Non-pigmented ciliary epithelial cell (primary cell): ENCODE measurements at regions not wholly inside any gene's neighbourhood (a gene's known extent, or its start where the extent isn't known, plus 50 kb on each side); places are given as distances from the start of the nearest gene placed in this dataset.

Experiments used
- DNase-seq: peaks from one replicate; pipeline ENCODE4 v3.0.0-alpha.2; 2010; ENCODE audit warnings: low read depth

GRCh38 chr7:33661430-33662160 lies 243.7 kb upstream of the BMPER start:
- no peak for DNase-seq

- no peak for DNase-seq
These were observed 238.8 kb upstream of the BMPER start for GRCh38 chr7:33666531-33666930.

- no peak for DNase-seq
These were observed 238.1 kb upstream of the BMPER start for GRCh38 chr7:33667196-33667595.

- DNase-seq: no peak
These were observed 236.1 kb upstream of the BMPER start for GRCh38 chr7:33669251-33669670.

GRCh38 chr7:33671531-33672262 lies 233.6 kb upstream of the BMPER start:
- DNase-seq: no peak

- DNase-seq: no peak
These were observed 232.2 kb upstream of the BMPER start for GRCh38 chr7:33673029-33673700.

GRCh38 chr7:33674804-33675411 lies 230.4 kb upstream of the BMPER start:
- no peak for DNase-seq

GRCh38 chr7:33677556-33677955 lies 227.8 kb upstream of the BMPER start:
- DNase-seq: no peak

- no peak for DNase-seq
These were observed 226.6 kb upstream of the BMPER start for GRCh38 chr7:33678569-33679335.

GRCh38 chr7:33680682-33681081 lies 224.7 kb upstream of the BMPER start:
- no peak for DNase-seq

- no peak for DNase-seq
These were observed 219.8 kb upstream of the BMPER start for GRCh38 chr7:33685503-33685902.

GRCh38 chr7:33685981-33686683 lies 219.2 kb upstream of the BMPER start:
- no peak for DNase-seq

GRCh38 chr7:33687625-33688024 lies 217.7 kb upstream of the BMPER start:
- no peak for DNase-seq

GRCh38 chr7:33691180-33691579 lies 214.2 kb upstream of the BMPER start:
- no peak for DNase-seq

GRCh38 chr7:33692956-33693355 lies 212.4 kb upstream of the BMPER start:
- DNase-seq: no peak

- DNase-seq: no peak
These were observed 211.3 kb upstream of the BMPER start for GRCh38 chr7:33694006-33694405.

- DNase-seq: no peak
These were observed 207.7 kb upstream of the BMPER start for GRCh38 chr7:33697616-33698015.

GRCh38 chr7:33698041-33698440 lies 207.3 kb upstream of the BMPER start:
- DNase-seq: no peak

- no peak for DNase-seq
These were observed 206.6 kb upstream of the BMPER start for GRCh38 chr7:33698692-33699128.

GRCh38 chr7:33700001-33700899 lies 205.1 kb upstream of the BMPER start:
- DNase-seq: no peak
